ENCODE measurements at regions not wholly inside any gene's neighbourhood (a gene's known extent, or its start where the extent isn't known, plus 50 kb on each side); places are given as distances from the start of the nearest gene placed in this dataset.

GRCh38 chr2:57965219-57965618 lies 81.4 kb upstream of the VRK2 start:
- no peak for DNase-seq (ENCODE audit: extremely low read depth, low read depth, low spot score)

- no peak for DNase-seq (ENCODE audit: extremely low read depth, low read depth, low spot score)
These were observed 80.6 kb upstream of the VRK2 start for GRCh38 chr2:57965961-57966360.

GRCh38 chr2:57973621-57974186 lies 72.9 kb upstream of the VRK2 start:
- DNase-seq (ENCODE audit: extremely low read depth, low read depth, low spot score): no peak

GRCh38 chr2:57979158-57979557 lies 67.4 kb upstream of the VRK2 start:
- no peak for DNase-seq (ENCODE audit: extremely low read depth, low read depth, low spot score)

- no peak for DNase-seq (ENCODE audit: extremely low read depth, low read depth, low spot score)
These were observed 65.4 kb upstream of the VRK2 start for GRCh38 chr2:57981083-57981768.

GRCh38 chr2:57987835-57988573 lies 58.6 kb upstream of the VRK2 start:
- DNase-seq (ENCODE audit: extremely low read depth, low read depth, low spot score): no peak

- DNase-seq (ENCODE audit: extremely low read depth, low read depth, low spot score): no peak
These were observed 56.4 kb upstream of the VRK2 start for GRCh38 chr2:57990118-57990725.
